ENCODE measurements at regions not wholly inside any gene's neighbourhood (a gene's known extent, or its start where the extent isn't known, plus 50 kb on each side); places are given as distances from the start of the nearest gene placed in this dataset.

GRCh38 chr2:240340361-240340761 lies 95.1 kb upstream of the GPC1 start:
- no peak for DNase-seq
- Histone ChIP-seq H3K27me3 (peaks cover 6% of the 10 kb centered on the region), H3K36me3 (no peaks in the 10 kb centered on the region), H3K4me1 (no peaks in the 10 kb centered on the region), H3K9me3 (no peaks in the 10 kb centered on the region), H3K4me3 (ENCODE audit: low read depth, low read length) (no peak overlapping the region)
- TF ChIP-seq, protein P1, sequence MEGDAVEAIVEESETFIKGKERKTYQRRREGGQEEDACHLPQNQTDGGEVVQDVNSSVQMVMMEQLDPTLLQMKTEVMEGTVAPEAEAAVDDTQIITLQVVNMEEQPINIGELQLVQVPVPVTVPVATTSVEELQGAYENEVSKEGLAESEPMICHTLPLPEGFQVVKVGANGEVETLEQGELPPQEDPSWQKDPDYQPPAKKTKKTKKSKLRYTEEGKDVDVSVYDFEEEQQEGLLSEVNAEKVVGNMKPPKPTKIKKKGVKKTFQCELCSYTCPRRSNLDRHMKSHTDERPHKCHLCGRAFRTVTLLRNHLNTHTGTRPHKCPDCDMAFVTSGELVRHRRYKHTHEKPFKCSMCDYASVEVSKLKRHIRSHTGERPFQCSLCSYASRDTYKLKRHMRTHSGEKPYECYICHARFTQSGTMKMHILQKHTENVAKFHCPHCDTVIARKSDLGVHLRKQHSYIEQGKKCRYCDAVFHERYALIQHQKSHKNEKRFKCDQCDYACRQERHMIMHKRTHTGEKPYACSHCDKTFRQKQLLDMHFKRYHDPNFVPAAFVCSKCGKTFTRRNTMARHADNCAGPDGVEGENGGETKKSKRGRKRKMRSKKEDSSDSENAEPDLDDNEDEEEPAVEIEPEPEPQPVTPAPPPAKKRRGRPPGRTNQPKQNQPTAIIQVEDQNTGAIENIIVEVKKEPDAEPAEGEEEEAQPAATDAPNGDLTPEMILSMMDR (IDR thresholded peaks at IDR 0.05; ENCODE audit: low read depth, low read length): no peak

DNA sequence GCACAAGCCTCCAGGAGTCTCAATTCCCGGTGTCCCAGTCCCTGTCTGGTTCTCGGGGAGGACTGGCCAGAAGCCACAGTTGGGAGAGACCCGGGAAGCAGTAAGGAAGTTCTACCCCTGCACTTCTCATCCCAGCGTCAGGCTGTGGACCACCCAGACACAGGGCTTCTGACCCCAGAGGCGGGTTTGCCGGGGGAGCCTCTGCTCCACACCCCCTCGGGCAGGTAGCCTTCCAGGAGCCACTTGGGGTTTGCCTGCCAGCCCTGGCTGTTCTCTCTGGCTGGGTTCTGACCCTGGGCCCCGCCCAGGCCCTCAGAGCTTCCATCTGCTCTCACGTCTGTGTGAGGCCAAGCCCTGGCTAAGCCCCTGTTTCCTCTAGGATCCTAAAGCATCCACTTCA lies 94.4 kb upstream of the GPC1 start:
- Histone ChIP-seq H3K27me3 (peaks cover 2% of the 10 kb centered on the region; the same call in 1 of the 2 replicates), H3K9me3 (no peaks in the 10 kb centered on the region), H3K4me3 (ENCODE audit: low read depth, low read length) (no peak overlapping the region), H3K4me1 (no peaks in the 10 kb centered on the region), H3K36me3 (no peaks in the 10 kb centered on the region)
- DNase-seq: no peak
- TF ChIP-seq, protein P1 (IDR thresholded peaks at IDR 0.05; ENCODE audit: low read depth, low read length): no peak

GRCh38 chr2:240343548-240343947 lies 91.9 kb upstream of the GPC1 start:
- no peaks in the 10 kb centered on the region for H3K27me3 ChIP-seq
- H3K4me1 ChIP-seq: no peaks in the 10 kb centered on the region
- H3K4me3 ChIP-seq (ENCODE audit: low read depth, low read length): no peak overlapping the region
- DNase-seq: no peak
- TF ChIP-seq, protein P1 (IDR thresholded peaks at IDR 0.05; ENCODE audit: low read depth, low read length): peak; percentile 11; the same call in 1 of the 2 replicates
- no peaks in the 10 kb centered on the region for H3K36me3 ChIP-seq
- H3K9me3 ChIP-seq: no peaks in the 10 kb centered on the region

- no peaks in the 10 kb centered on the region for H3K4me1 ChIP-seq
- no peak overlapping the region for H3K4me3 ChIP-seq (ENCODE audit: low read depth, low read length)
- no peak for DNase-seq
- no peaks in the 10 kb centered on the region for H3K9me3 ChIP-seq
- no peaks in the 10 kb centered on the region for H3K36me3 ChIP-seq
- no peaks in the 10 kb centered on the region for H3K27me3 ChIP-seq
- TF ChIP-seq, protein P1 (IDR thresholded peaks at IDR 0.05; ENCODE audit: low read depth, low read length): no peak
These were observed 90.6 kb upstream of the GPC1 start for GRCh38 chr2:240344904-240345303.

GRCh38 chr2:240346015-240346752 lies 89.3 kb upstream of the GPC1 start:
- Histone ChIP-seq H3K9me3 (peaks cover 2% of the 10 kb centered on the region; the same call in 1 of the 2 replicates), H3K27me3 (no peaks in the 10 kb centered on the region), H3K36me3 (no peaks in the 10 kb centered on the region), H3K4me3 (ENCODE audit: low read depth, low read length) (no peak overlapping the region), H3K4me1 (peaks cover 4% of the 10 kb centered on the region)
- DNase-seq: no peak
- TF ChIP-seq, protein P1 (IDR thresholded peaks at IDR 0.05; ENCODE audit: low read depth, low read length): no peak

DNA sequence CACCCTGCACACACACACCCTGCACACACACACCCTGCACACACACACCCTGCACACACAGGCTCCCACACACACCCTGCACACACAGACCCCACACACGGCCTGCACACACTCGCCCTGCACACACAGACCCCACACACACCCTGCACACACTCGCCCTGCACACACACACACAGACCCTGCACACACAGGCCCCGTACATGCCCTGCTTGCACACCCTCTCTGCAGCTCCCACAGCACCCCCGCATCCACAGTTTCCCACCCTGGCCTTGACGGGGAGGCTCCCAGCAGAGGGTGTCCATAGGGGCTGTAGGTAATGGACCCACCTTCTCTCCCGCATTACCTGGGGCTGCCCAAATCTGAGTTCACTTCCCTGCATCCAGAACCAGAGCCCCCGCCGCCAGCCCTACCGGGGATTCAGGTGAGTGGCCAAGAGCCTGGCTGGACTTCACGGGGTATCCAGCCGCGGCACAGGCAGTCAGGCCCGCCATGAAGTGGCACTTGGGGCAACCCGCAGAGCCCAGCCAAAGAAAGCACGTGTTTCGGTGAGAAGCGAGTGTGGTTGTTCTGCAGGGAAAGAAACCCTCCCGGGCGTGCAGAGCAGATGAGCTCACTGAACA lies 88.6 kb upstream of the GPC1 start:
- TF ChIP-seq, protein P1 (IDR thresholded peaks at IDR 0.05; ENCODE audit: low read depth, low read length): no peak
- H3K9me3 ChIP-seq: peaks cover 2% of the 10 kb centered on the region; the same call in 1 of the 2 replicates
- no peak overlapping the region for H3K4me3 ChIP-seq (ENCODE audit: low read depth, low read length)
- H3K36me3 ChIP-seq: no peaks in the 10 kb centered on the region
- DNase-seq: peak; percentile 7
- H3K27me3 ChIP-seq: no peaks in the 10 kb centered on the region
- H3K4me1 ChIP-seq: peaks cover 10% of the 10 kb centered on the region
